HL-60 (cell line): ENCODE measurements at regions not wholly inside any gene's neighbourhood (a gene's known extent, or its start where the extent isn't known, plus 50 kb on each side); places are given as distances from the start of the nearest gene placed in this dataset.

Source experiments
- DNase-seq, 2 experiments: peaks; one replicate each; pipeline ENCODE4 v3.0.0-alpha.2; 2010 to 2020; ENCODE audit warnings: low read depth in 1 of 2, low spot score in 1 of 2
- H3K27ac ChIP-seq: fragments of 250-450 bp; sonication (Bioruptor Pico); replicated peaks from 2 replicates; pipeline ENCODE4 v1.5.1; 2020; ENCODE audit warnings: mild to moderate bottlenecking, moderate library complexity
- H3K27me3 ChIP-seq: fragments of 250-450 bp; sonication (Bioruptor Pico); 2 replicates; pipeline ENCODE4 v1.5.1; 2021; ENCODE audit warnings: mild to moderate bottlenecking, moderate library complexity; ENCODE audit not compliant: insufficient read depth, poor library complexity, severe bottlenecking
- H3K4me3 ChIP-seq: replicated peaks from 2 replicates; pipeline ENCODE4 v1.5.1; 2011; ENCODE audit warnings: mild to moderate bottlenecking, control low read depth, low read length; ENCODE audit not compliant: insufficient read depth
- GABPA ChIP-seq: IDR thresholded peaks from 2 replicates; pipeline ENCODE4 v1.6.1; 2012; ENCODE audit warnings: low read depth
- POLR2AphosphoS5 ChIP-seq: IDR thresholded peaks from 2 replicates; pipeline ENCODE4 v1.6.1; 2012; ENCODE audit warnings: low read depth
- REST ChIP-seq: IDR thresholded peaks from 2 replicates; pipeline ENCODE4 v1.6.1; 2012; ENCODE audit warnings: low read depth; ENCODE audit not compliant: insufficient replicate concordance
- SPI1 ChIP-seq: IDR thresholded peaks from 2 replicates; pipeline ENCODE4 v1.6.1; 2012; ENCODE audit warnings: low read depth, mild to moderate bottlenecking, borderline replicate concordance
- TF ChIP-seq, protein P1 (sequence below): IDR thresholded peaks from one replicate; pipeline ENCODE4 v1.5.1; 2011; ENCODE audit warnings: low read length, control low read depth, inconsistent platforms; ENCODE audit not compliant: insufficient read depth

GRCh38 chr3:20958161-20958560 lies 772.2 kb upstream of the SGO1 start:
- Histone ChIP-seq H3K27me3 (no peaks in the 10 kb centered on the region), H3K27ac (no peak overlapping the region), H3K4me3 (no peak overlapping the region)
- TF ChIP-seq POLR2AphosphoS5 (no peak), REST (no peak), GABPA (no peak), SPI1 (no peak)
- TF ChIP-seq, protein P1, sequence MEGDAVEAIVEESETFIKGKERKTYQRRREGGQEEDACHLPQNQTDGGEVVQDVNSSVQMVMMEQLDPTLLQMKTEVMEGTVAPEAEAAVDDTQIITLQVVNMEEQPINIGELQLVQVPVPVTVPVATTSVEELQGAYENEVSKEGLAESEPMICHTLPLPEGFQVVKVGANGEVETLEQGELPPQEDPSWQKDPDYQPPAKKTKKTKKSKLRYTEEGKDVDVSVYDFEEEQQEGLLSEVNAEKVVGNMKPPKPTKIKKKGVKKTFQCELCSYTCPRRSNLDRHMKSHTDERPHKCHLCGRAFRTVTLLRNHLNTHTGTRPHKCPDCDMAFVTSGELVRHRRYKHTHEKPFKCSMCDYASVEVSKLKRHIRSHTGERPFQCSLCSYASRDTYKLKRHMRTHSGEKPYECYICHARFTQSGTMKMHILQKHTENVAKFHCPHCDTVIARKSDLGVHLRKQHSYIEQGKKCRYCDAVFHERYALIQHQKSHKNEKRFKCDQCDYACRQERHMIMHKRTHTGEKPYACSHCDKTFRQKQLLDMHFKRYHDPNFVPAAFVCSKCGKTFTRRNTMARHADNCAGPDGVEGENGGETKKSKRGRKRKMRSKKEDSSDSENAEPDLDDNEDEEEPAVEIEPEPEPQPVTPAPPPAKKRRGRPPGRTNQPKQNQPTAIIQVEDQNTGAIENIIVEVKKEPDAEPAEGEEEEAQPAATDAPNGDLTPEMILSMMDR = no peak
- no peak for DNase-seq

- Histone ChIP-seq H3K27me3 (no peaks in the 10 kb centered on the region), H3K4me3 (no peak overlapping the region), H3K27ac (no peak overlapping the region)
- no peak for DNase-seq
- no peak for TF ChIP-seq SPI1
- no peak for TF ChIP-seq REST
- TF ChIP-seq, protein P1 = no peak
- TF ChIP-seq POLR2AphosphoS5 = no peak
- no peak for TF ChIP-seq GABPA
These were observed 759.9 kb upstream of the SGO1 start for GRCh38 chr3:20945892-20946291.

GRCh38 chr3:20935791-20936190 lies 749.8 kb upstream of the SGO1 start:
- Histone ChIP-seq H3K4me3 (no peak overlapping the region), H3K27me3 (no peaks in the 10 kb centered on the region), H3K27ac (no peak overlapping the region)
- TF ChIP-seq SPI1 (no peak), REST (no peak), GABPA (no peak), POLR2AphosphoS5 (no peak)
- TF ChIP-seq, protein P1 = no peak
- no peak for DNase-seq
